ENCODE measurements at regions not wholly inside any gene's neighbourhood (a gene's known extent, or its start where the extent isn't known, plus 50 kb on each side); places are given as distances from the start of the nearest gene placed in this dataset.

DNA sequence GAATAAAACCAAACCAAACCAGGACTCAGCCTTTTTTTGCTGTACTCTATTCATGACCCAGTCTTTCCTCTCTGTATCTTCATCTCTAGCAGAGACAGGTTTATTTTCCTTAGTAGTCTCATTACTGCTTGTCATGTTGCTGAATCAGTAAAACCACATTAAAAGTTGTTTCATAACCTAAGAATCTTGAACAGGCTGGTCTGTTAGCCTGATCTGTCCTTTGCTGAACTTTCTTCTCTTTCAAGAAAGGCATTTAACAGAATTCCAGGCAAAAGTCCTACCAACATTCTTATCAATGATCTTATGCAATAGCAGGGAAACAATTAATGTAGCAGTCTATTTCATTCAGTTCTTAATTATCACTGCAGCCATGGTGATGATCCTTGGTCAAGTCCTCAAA, 197.7 kb downstream of the CASP12 start:
- TF ChIP-seq, protein P1, sequence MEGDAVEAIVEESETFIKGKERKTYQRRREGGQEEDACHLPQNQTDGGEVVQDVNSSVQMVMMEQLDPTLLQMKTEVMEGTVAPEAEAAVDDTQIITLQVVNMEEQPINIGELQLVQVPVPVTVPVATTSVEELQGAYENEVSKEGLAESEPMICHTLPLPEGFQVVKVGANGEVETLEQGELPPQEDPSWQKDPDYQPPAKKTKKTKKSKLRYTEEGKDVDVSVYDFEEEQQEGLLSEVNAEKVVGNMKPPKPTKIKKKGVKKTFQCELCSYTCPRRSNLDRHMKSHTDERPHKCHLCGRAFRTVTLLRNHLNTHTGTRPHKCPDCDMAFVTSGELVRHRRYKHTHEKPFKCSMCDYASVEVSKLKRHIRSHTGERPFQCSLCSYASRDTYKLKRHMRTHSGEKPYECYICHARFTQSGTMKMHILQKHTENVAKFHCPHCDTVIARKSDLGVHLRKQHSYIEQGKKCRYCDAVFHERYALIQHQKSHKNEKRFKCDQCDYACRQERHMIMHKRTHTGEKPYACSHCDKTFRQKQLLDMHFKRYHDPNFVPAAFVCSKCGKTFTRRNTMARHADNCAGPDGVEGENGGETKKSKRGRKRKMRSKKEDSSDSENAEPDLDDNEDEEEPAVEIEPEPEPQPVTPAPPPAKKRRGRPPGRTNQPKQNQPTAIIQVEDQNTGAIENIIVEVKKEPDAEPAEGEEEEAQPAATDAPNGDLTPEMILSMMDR (IDR thresholded peaks at IDR 0.05; ENCODE audit: low read length): no peak
- no peak for TF ChIP-seq EZH2 (optimal IDR thresholded peaks at IDR 0.05; ENCODE audit: low read depth, low read length)
